ENCODE measurements at regions not wholly inside any gene's neighbourhood (a gene's known extent, or its start where the extent isn't known, plus 50 kb on each side); places are given as distances from the start of the nearest gene placed in this dataset.

GRCh38 chr3:56851966-56852884 is 50.5 kb upstream of the ARHGEF3 start:
- Histone ChIP-seq H3K9ac (replicated peaks in 1 of 4; ENCODE audit: extremely low read depth in 1 of 4, low read depth in 3 of 4, low read length in 3 of 4) (no peak overlapping the region), H2BK12ac (ENCODE audit: low read depth, low read length) (no peak overlapping the region), H3K36me3 (ENCODE audit: control insufficient read depth in 2 of 4, insufficient read depth in 4 of 4, low read length in 3 of 4) (no peaks in the 10 kb centered on the region), H4K8ac (ENCODE audit: extremely low read depth, insufficient read depth, low read length) (no peak overlapping the region), H4K5ac (ENCODE audit: insufficient read length, low read depth, low read length) (no peak overlapping the region), H3K23ac (ENCODE audit: insufficient read length) (no peak overlapping the region), H3K4me1 (replicated peaks in 1 of 4; ENCODE audit: control insufficient read depth in 3 of 4, insufficient read depth in 4 of 4, low read length in 3 of 4) (peaks cover 0 to 3% (median 0%) of the 10 kb centered on the region in 4 experiments; a peak in 1 of 7 replicates), H2BK5ac (ENCODE audit: low read depth, low read length) (no peak overlapping the region), H3K4me2 (ENCODE audit: insufficient read depth in 1 of 2, low read depth in 2 of 2, low read length in 2 of 2) (no peak overlapping the region), H3K27me3 (replicated peaks in 1 of 4; ENCODE audit: control insufficient read depth in 3 of 4, extremely low read depth in 1 of 4, insufficient read depth in 3 of 4, low read length in 3 of 4) (no peaks in the 10 kb centered on the region), H3K79me1 (ENCODE audit: low read depth, low read length) (no peaks in the 10 kb centered on the region), H3K23me2 (ENCODE audit: low read depth, low read length) (peaks cover 2% of the 10 kb centered on the region; the same call in 1 of the 2 replicates), H2BK120ac (replicated peaks; ENCODE audit: low read depth, low read length) (no peak overlapping the region), H4K91ac (replicated peaks; ENCODE audit: insufficient read length, low read length) (no peak overlapping the region), H4K20me1 (replicated peaks in 1 of 2; ENCODE audit: control insufficient read depth in 1 of 2, insufficient read depth in 2 of 2, low read length in 2 of 2) (no peaks in the 10 kb centered on the region), H3K9me3 (ENCODE audit: insufficient read depth in 2 of 2, low read depth in 1 of 2, low read length in 1 of 2) (no peaks in the 10 kb centered on the region), H2AK5ac (ENCODE audit: low read depth, low read length) (no peak overlapping the region), H3K4me3 (ENCODE audit: extremely low read depth in 1 of 4, insufficient read depth in 2 of 4, low read depth in 3 of 4, low read length in 4 of 4) (no peak overlapping the region), H3K4ac (replicated peaks; ENCODE audit: insufficient read length, low read depth, low read length) (no peak overlapping the region), H2AFZ (ENCODE audit: low read length) (no peak overlapping the region), H3K27ac (ENCODE audit: low read depth, low read length) (no peak overlapping the region), H2BK20ac (ENCODE audit: low read length) (no peak overlapping the region), H2BK15ac (ENCODE audit: low read length) (no peak overlapping the region), H3K79me2 (ENCODE audit: control insufficient read depth in 1 of 2, insufficient read depth in 2 of 2, low read length in 2 of 2) (no peaks in the 10 kb centered on the region), H3K14ac (ENCODE audit: insufficient read length) (no peak overlapping the region), H3K56ac (replicated peaks; ENCODE audit: insufficient read length, low read depth, low read length) (no peak overlapping the region), H3K18ac (ENCODE audit: extremely low read depth, low read length) (no peak overlapping the region)
- FAIRE-seq (no peak), DNase-seq (ENCODE audit: low read depth in 1 of 2, low spot score in 2 of 2) (no peak)
- ChIA-PET POLR2A (ENCODE audit: partially characterized antibody) (no interaction called here), CTCF (ENCODE audit: partially characterized antibody) (interaction anchor here (1.0 to 1.7 kb wide), 4 partner anchors 13 to 143 kb away, joined by 3 to 7 read pairs (median 4); no protein-coding TSS in a partner anchor)
- 95% methylated on average over 9 of the region's 9 CpGs; no CpG with 5 or more reads in 1 of the 2 experiments for WGBS, 2 experiments (ENCODE audit: extremely low coverage in 1 of 2, insufficient coverage in 1 of 2, insufficient read length in 1 of 2, insufficient replicate concordance in 2 of 2, low coverage in 1 of 2, low lambda C conversion rate in 2 of 2, missing lambda C conversion rate in 1 of 2)
- TF ChIP-seq POLR2AphosphoS5 (IDR thresholded peaks at IDR 0.05; ENCODE audit: low read depth, low read length) (no peak), MAFK (IDR thresholded peaks at IDR 0.05; ENCODE audit: low read depth, low read length) (no peak), USF2 (IDR thresholded peaks at IDR 0.05; ENCODE audit: low read length) (no peak), SUZ12 (IDR thresholded peaks at IDR 0.05; ENCODE audit: low read length) (no peak), GTF2F1 (IDR thresholded peaks at IDR 0.05; ENCODE audit: borderline replicate concordance, low read depth, low read length) (no peak), CHD1 (IDR thresholded peaks at IDR 0.05; ENCODE audit: low read depth, low read length) (no peak), POU5F1 (IDR thresholded peaks at IDR 0.05; ENCODE audit: low read depth, low read length) (no peak), PHF8 (conservative IDR thresholded peaks at IDR 0.05; ENCODE audit: low read depth, low read length) (no peak)
- TF ChIP-seq, protein P1, sequence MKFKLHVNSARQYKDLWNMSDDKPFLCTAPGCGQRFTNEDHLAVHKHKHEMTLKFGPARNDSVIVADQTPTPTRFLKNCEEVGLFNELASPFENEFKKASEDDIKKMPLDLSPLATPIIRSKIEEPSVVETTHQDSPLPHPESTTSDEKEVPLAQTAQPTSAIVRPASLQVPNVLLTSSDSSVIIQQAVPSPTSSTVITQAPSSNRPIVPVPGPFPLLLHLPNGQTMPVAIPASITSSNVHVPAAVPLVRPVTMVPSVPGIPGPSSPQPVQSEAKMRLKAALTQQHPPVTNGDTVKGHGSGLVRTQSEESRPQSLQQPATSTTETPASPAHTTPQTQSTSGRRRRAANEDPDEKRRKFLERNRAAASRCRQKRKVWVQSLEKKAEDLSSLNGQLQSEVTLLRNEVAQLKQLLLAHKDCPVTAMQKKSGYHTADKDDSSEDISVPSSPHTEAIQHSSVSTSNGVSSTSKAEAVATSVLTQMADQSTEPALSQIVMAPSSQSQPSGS (IDR thresholded peaks at IDR 0.05; ENCODE audit: low read length): no peak
